H54 (cell line): ENCODE measurements at regions not wholly inside any gene's neighbourhood (a gene's known extent, or its start where the extent isn't known, plus 50 kb on each side); places are given as distances from the start of the nearest gene placed in this dataset.

Experiments used
- DNase-seq: peaks from one replicate; pipeline ENCODE4 v3.0.0; 2011; ENCODE audit warnings: low spot score, mixed read lengths; ENCODE audit not compliant: insufficient read length
- FAIRE-seq: peaks from 3 replicates; lab custom pipeline; 2011; peaks lifted over from hg19 to GRCh38; lab: Jason Lieb, UNC
- POLR2A ChIP-seq: IDR thresholded peaks from 2 replicates; pipeline ENCODE4 v1.6.1; 2011; ENCODE audit warnings: low read depth, mild to moderate bottlenecking, low read length

DNA sequence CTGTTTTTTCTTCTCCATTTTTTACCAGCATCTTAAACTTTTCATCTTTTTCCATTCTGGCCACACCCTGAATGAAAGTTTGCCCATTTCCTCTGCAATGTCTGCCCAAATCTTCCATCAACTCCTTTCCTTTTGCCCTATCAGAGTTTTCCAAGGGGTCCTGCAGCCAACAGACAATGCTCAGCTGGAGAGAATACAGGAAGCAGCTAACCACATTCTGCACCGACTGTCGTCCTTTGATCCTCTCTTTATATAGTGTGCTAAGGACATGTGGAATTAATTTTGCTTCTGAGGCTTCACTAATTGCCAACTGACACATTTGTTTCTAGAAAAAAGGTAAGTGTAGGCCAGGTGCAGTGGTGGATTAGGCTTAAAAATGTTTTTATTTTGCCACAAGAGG is 50.5 kb upstream of the DLX2 start:
- TF ChIP-seq POLR2A = no peak
- DNase-seq = no peak
- FAIRE-seq = no peak

DNA sequence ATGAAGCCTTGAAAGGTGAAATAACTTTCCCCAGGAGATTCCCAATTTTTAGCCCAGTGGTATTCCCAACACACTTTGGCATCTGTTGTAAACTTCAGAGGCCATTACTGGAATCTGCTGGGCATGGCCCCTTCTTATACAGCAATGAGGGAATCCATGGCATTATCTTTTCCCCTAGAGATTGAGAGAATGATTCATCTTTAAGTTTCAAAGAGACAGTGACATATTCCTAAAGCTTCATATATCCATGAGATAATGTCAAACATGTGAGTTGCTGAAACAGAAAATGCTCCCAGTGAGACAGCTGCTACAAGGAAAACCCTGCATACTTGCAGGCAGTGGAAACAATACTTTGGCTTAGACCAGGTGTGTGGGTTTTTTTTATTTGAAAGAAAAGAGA is 51.1 kb upstream of the DLX2 start:
- TF ChIP-seq POLR2A = no peak
- DNase-seq = no peak
- FAIRE-seq = no peak

DNA sequence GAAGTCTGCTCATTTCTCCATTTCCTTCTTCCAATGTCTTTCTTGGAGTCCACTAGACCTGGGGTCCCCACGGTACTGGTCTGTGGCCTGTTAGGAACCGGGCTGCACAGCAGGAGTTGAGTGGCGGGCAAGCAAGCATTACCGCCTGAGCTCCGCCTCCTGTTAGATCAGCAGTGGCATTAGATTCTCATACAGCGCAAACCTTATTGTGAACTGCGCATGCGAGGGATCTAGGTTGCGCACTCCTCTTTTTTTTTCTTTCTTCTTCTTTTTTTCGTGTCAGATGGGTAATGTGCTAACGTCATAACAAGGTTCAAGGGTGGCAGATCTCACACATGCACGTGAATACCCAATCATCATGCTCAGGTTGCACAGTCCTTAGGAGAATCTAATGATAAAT is 53.1 kb upstream of the DLX2 start:
- DNase-seq (no peak), FAIRE-seq (no peak)
- TF ChIP-seq POLR2A = no peak

DNA sequence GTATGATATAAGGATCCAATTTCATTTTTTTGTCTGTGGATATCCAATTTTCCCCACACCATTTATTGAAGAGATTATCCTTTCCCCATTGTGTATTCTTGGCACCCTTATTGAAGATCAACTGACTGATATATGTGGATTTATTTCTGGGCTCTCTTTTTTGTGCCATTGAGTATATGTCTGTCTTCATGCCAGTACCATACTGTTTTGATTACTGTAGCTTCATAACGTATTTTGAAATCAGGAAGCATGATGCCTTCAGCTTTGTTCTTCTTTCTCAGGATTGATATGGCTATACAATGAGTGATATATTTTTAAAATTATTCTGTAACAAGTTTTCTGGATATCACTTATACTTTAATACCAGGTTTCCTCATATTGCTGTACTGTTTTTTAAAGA is 58.1 kb upstream of the DLX2 start:
- no peak for TF ChIP-seq POLR2A

DNA sequence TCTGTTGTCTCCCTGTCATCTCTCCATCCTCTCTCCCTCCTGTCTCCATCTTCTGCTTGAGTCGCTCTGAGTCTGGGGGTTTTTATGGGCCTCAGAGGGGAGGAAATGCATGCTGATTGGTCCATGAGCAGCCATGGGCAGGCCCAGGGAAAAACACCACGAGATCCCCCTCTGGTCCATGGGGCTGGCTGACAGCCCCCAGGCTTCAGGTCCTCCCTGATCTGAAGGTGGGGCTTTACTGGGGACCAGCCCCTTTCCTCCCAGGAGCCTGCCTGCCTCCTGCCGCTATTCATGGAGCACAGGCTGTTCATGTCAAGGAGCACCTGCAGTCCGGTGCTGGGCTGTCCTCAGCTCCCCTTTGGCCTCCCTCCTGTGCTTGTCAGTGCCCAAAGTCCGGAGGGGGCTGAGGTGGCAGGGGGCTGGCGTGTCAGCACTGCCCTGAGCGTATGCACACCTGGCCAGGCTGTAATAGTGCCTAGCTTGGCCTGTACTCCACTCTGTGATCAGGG is 59.6 kb upstream of the DLX2 start:
- no peak for DNase-seq
- no peak for TF ChIP-seq POLR2A
- no peak for FAIRE-seq

More for the DNA sequence above, 58.1 kb upstream of the DLX2 start:
- no peak for FAIRE-seq
- no peak for DNase-seq

DNA sequence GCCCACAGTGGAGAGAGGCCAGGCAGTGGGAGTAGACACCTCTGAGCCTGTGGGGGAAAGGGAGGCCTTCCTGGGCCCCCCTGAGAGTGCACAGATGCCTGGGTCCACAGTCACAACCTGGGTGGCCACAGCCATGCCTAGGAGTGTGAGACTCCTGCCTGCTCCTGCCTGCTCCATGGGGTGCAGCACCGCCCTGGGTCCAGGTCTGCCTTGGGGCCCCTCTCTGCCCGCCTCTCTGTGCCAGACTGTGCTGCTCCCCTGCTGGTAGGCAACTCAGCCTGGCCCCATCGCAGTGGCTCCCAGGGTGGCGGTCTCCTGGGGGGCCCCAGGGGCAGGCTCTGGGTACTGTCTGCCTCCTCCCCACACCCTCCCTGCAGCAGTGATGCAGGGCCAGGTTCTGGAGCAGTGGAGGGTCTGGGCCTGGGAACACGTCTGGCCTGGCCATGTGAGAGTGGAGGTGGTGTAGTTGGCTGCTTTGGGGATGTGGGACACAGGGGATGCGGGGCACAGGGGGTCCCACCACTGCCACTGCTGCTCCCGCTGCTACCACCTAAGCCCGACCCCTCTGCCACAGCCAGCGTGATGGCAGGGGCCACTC is 60.1 kb upstream of the DLX2 start:
- FAIRE-seq = no peak
- TF ChIP-seq POLR2A = no peak
- DNase-seq = no peak

DNA sequence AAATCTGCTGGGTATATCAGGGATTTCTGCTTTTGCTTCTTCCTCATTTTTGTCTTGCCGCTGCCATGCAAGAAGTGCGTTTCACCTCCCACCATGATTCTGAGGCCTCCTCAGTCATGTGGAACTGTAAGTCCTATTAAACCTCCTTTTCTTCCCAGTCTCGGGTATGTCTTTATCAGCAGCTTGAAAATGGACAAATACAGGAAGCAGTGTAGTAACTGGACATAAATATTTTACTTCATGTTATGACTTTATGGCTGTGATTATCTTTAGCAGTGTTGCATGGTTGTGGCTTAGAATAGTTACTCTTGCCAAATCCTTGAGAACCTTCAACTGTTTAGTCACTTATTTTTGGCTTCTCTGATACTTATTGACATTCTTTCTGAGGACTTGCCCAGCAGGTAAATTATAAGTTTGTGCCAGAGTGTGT is 66.2 kb upstream of the DLX2 start:
- FAIRE-seq (no peak), DNase-seq (no peak)
- TF ChIP-seq POLR2A = no peak

DNA sequence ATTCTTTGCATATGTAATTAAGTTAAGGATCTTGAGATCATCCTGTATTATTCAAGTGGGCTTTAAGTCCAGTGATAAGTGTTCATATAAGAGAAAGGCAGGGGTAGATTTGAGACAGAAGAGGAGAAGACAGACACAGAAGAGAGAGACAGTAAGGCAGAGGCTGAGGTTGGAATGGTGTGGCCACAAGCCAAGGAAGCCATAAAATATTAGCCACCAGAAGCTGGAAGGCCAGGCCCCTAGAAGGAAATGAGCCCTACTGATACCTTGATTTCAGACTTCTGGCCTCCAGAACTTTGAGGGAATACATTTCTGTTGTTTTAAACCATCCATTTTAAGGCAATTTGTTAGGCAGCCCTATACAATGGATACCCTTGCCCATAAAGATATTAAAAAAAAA is 66.9 kb upstream of the DLX2 start:
- DNase-seq (no peak), FAIRE-seq (no peak)
- TF ChIP-seq POLR2A = no peak

DNA sequence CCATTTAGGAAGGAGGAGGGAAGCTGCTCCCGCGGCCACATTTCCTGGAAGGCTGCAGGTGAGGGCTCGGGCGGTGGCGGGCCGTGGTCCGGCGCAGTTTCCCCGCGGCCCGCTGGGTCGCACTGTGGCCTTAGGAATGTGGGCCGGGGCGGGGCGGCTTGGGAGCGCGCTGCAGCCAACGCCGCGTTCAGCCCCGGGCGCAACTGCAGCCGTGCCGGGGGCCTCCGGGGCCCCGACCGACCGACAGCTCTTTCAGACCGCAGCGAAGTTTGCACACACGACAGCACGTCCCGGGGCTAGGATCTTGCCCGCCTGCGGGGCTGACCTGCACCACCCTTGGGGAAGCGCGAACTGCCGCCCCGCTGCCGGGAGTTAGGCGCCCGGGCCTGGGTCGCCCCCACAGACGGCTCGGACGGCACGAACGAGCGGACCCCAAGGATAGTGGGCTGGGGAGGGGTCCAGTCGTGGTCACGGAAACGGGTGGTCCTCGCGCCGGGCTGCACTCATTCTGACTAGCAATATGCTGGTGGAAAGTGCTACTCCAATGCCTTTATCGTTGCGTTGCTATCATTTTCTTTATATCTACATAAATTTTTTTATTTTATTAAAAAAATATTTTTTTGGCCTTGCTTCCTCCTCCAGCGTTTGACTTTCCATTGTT is 69.9 kb upstream of the DLX2 start:
- peak; percentile 70 for DNase-seq
- FAIRE-seq = no peak
- TF ChIP-seq POLR2A = no peak

DNA sequence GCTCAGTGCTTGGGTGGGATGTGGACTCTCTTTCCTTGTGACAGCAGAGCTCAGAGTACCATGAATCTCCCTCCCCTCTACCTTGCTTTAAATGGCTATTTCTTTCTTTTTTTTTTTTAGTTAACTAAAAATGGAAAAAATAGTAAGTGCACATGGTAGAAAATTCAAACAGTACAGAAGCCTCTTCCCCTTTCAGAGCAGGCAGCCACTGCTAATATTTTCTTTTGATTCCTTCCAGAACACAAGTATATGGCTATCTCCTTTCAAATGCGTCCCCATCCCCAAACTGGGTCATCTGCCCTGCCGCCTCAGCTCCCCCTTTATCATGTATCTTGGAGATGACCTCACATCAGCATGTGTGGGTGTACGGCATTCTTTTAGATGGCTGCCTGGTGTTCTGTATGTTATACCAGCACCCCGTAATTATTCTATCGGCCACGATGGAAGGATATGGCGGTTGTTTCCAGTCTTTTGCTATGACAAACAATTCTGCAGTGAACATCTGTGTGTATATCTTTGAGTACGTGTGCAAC is 70.5 kb upstream of the DLX2 start:
- DNase-seq = no peak
- FAIRE-seq = no peak
- no peak for TF ChIP-seq POLR2A

DNA sequence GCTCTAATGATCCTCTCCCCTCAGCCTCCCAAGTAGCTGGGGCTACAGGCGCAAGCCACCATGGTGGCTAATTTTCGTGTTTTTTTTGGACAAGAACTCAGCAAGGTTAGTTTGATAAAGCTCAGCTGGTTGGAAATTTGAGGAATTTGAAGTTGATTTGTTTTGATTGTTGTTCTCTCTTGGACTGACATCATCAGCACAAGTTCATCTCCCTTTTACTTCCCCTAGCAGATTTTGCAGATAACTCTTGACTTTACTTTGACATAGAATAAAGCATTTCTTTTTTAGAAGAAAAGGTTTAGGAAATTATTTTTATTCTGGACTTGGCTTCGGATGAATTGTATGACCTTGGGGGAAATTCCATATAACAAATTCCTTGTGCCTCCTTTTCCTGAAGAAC is 74.9 kb upstream of the DLX2 start:
- FAIRE-seq (no peak), DNase-seq (no peak)
- no peak for TF ChIP-seq POLR2A

DNA sequence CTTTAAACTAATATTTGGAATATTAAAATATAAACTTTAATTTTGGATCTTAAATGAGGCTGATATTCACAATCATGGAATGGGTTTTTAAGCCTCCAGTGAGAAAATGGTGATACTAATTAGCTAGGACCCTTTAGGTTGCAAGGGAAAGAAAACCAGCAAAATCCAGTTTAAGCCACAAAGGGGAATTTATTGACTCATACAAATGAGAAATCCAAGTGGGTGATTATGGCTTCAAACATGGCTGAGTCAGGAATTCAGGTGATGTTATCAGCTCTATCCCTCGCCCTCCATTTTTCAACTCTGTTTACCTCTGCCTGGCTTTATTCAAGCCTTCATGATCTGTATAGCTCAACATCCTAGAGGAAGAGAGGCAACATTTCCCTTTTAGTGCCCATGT is 75.3 kb upstream of the DLX2 start:
- DNase-seq (peak; percentile 42), FAIRE-seq (peak; percentile 87)
- no peak for TF ChIP-seq POLR2A

DNA sequence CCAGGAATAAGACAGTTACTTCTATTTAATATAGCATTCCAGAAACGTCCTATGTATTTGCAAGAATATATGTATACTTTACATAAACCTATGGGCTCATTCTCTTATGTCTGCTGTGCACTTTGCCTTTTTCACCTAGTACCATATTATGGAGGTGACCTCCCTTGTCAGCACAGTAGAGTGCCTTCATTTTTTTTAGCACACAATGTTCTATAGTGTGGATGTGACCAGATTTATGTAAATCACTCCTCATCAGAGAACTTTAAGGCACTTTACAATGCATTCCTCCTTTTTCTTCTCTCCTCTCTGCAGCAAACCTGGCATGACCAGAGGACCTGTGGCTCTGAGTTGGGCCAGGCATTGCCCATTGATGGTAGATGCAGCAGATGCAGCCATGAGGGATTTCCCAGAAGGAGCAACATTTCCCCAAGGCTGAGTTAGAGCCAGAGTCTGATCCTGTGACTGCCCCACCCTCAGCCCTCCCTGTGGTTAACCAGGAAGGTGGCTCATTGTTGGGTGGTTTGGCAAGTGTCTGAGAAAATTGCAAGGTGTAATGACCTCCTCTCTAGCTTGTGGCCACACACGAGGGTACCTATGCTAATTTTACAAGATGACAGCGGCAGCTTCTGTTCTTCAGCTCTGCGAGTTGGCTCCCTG is 76.5 kb upstream of the DLX2 start:
- FAIRE-seq (peak; percentile 99), DNase-seq (peak; percentile 53)
- no peak for TF ChIP-seq POLR2A

DNA sequence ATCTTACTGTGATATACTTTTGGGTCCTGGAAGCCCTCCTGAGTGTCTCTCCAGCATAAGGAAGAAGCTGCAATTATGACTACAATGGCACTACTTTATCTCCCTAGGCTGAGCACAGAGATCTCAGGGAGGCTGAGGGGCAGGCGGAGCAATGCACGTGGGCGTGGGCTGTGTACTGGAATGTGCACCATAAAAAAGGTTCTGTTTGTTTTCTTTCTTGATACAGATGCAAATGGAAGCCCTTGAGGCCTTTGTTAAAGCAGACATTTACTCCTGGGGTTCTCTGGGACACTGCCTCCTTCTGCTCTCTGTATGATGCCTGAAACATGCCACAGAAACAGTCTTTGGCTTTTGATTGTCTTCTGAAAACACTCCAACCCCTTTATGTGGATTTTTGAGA is 79.1 kb upstream of the DLX2 start:
- DNase-seq = no peak
- TF ChIP-seq POLR2A = no peak
- no peak for FAIRE-seq
